ENCODE measurements at regions not wholly inside any gene's neighbourhood (a gene's known extent, or its start where the extent isn't known, plus 50 kb on each side); places are given as distances from the start of the nearest gene placed in this dataset.

DNA sequence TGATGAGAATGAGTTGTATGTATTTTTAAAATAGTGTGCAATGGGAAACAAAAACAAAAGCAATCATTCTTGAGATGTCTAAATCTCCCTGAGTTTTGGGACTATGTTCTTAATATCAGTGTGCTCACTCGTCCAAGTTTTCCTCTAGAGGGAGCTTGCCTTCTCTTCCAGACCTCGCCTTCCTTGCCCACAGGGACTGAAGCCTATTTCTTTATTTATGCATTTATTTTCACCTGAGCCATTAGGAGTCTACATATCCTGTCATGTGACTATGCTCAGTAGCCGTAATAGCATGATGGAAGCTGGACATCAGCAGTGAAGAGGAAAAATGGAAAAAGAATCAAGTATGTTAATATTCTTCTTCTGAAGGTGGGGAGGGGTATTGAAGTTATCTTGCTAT is 131.2 kb downstream of the SH3BGRL2 start:
- DNase-seq, result no peak

DNA sequence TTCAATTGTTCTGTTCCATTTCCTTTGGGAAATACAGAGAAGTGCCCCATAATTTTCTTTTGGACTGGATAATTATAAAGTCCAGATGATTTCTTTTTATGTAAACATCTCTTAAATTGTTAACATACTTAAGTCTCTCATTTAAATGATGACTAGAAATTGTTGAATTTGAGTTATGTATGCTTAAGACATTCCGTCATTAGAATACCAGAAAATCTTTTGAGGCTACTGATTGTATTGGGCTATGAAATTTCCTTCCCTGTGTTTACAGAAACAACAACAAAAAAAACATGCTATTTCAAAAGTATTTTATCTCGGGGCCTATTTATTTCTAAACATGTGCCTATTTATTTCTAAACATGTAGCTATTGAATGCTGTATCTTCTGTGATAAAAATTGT is 125.4 kb downstream of the SH3BGRL2 start:
- no peak for DNase-seq

DNA sequence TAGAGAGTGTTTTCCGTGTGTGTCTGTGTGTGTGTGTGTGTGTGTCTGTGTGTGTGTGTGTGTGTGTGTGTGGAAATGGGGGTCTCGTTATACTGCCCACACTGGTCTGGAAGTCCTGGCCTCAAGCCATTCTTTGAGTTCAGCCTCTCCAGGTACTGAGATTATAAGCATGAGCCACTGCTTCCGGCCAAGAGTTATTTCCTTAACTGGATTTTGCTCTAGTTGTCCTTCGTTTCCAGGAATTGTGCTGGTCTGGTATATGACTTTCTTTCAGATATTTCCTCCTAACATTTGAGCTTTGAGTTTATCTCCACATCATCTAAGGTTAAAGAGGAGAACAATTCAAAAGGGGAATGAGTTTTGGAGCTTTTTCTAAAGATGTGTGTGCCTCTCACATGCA is 124.8 kb downstream of the SH3BGRL2 start:
- no peak for DNase-seq
